Neural progenitor cell (in vitro differentiated cells): ENCODE measurements at regions not wholly inside any gene's neighbourhood (a gene's known extent, or its start where the extent isn't known, plus 50 kb on each side); places are given as distances from the start of the nearest gene placed in this dataset.
A peak's percentile ranks its signal among the peaks of the same experiment; 100 is the strongest.

ENCODE experiments used
- DNase-seq: peaks from one replicate; pipeline ENCODE4 v3.0.0-alpha.2; 2016; ENCODE audit warnings: low spot score
- H2AFZ ChIP-seq: fragments of 200-600 bp; sonication (generic); replicated peaks from 2 replicates; pipeline ENCODE4 v1.6.1; 2016; ENCODE audit warnings: antibody characterized with exemption
- H3F3A ChIP-seq: fragments of 200-600 bp; sonication (generic); 2 replicates; pipeline ENCODE4 v1.6.1; 2016; ENCODE audit warnings: antibody characterized with exemption, low read depth
- H3K27ac ChIP-seq: fragments of 200-600 bp; sonication (generic); 2 replicates; pipeline ENCODE4 v1.5.1; 2016; ENCODE audit warnings: mild to moderate bottlenecking
- H3K27me3 ChIP-seq: fragments of 200-600 bp; sonication (generic); 2 replicates; pipeline ENCODE4 v1.6.1; 2016; ENCODE audit warnings: mild to moderate bottlenecking, moderate library complexity
- H3K36me3 ChIP-seq: fragments of 200-600 bp; sonication (generic); 2 replicates; pipeline ENCODE4 v1.5.1; 2016
- H3K4me1 ChIP-seq: fragments of 200-600 bp; sonication (generic); 2 replicates; pipeline ENCODE4 v1.6.1; 2016; ENCODE audit warnings: mixed run types
- H3K4me2 ChIP-seq: fragments of 200-600 bp; sonication (generic); 2 replicates; pipeline ENCODE4 v1.6.1; 2016
- H3K4me3 ChIP-seq: fragments of 200-600 bp; sonication (generic); 2 replicates; pipeline ENCODE4 v1.5.1; 2016
- H3K79me2 ChIP-seq: fragments of 200-600 bp; sonication (generic); 2 replicates; pipeline ENCODE4 v1.6.1; 2016; ENCODE audit warnings: low read depth
- H3K9ac ChIP-seq: fragments of 200-600 bp; sonication (generic); 2 replicates; pipeline ENCODE4 v1.6.1; 2016
- H3K9me3 ChIP-seq: fragments of 200-600 bp; sonication (generic); 2 replicates; pipeline ENCODE4 v1.5.1; 2016; ENCODE audit warnings: low read depth
- H4K20me1 ChIP-seq: fragments of 200-600 bp; sonication (generic); 2 replicates; pipeline ENCODE4 v1.6.1; 2016; ENCODE audit warnings: low read depth
- H3K27ac Mint-ChIP-seq: 3 replicates; pipeline ENCODE4 v1.8.0; 2021; ENCODE audit warnings: mixed read lengths
- H3K27me3 Mint-ChIP-seq: 2 replicates; pipeline ENCODE4 v1.8.0; 2022; ENCODE audit warnings: low read depth, mild to moderate bottlenecking, inconsistent platforms, moderate library complexity, mixed read lengths; ENCODE audit not compliant: insufficient read depth
- H3K36me3 Mint-ChIP-seq: 3 replicates; pipeline ENCODE4 v1.8.0; 2021; ENCODE audit warnings: mixed read lengths
- H3K4me1 Mint-ChIP-seq: 3 replicates; pipeline ENCODE4 v1.8.0; 2021; ENCODE audit warnings: mixed read lengths
- H3K4me3 Mint-ChIP-seq: 3 replicates; pipeline ENCODE4 v1.8.0; 2021; ENCODE audit warnings: mild to moderate bottlenecking, moderate library complexity, mixed read lengths
- H3K9me3 Mint-ChIP-seq: 3 replicates; pipeline ENCODE4 v1.8.0; 2020; ENCODE audit warnings: mixed read lengths
- EZH2 ChIP-seq: fragments of 200-600 bp; sonication (generic); IDR thresholded peaks from 2 replicates; pipeline ENCODE4 v1.6.1; 2017; ENCODE audit warnings: antibody characterized with exemption, mild to moderate bottlenecking, moderate library complexity
- EZH2phosphoT487 ChIP-seq: fragments of 200-600 bp; sonication (generic); IDR thresholded peaks from 2 replicates; pipeline ENCODE4 v1.6.1; 2017; ENCODE audit warnings: antibody characterized with exemption
- TF ChIP-seq, protein P1 (sequence below): fragments of 200-600 bp; sonication (generic); IDR thresholded peaks from 2 replicates; pipeline ENCODE4 v1.5.1; 2017; ENCODE audit warnings: antibody characterized with exemption, mild to moderate bottlenecking

- H3F3A ChIP-seq = no peaks in the 10 kb centered on the region
- Mint-ChIP-seq H3K4me3 (no peak overlapping the region), H3K27me3 (peaks cover 14% of the 10 kb centered on the region), H3K9me3 (no peaks in the 10 kb centered on the region), H3K4me1 (peaks cover 6% of the 10 kb centered on the region), H3K36me3 (no peaks in the 10 kb centered on the region), H3K27ac (no peak overlapping the region)
- H3K27ac ChIP-seq = no peak overlapping the region
- no peaks in the 10 kb centered on the region for H3K36me3 ChIP-seq
- H3K79me2 ChIP-seq = no peaks in the 10 kb centered on the region
- H3K9ac ChIP-seq = no peak overlapping the region
- TF ChIP-seq, protein P1, sequence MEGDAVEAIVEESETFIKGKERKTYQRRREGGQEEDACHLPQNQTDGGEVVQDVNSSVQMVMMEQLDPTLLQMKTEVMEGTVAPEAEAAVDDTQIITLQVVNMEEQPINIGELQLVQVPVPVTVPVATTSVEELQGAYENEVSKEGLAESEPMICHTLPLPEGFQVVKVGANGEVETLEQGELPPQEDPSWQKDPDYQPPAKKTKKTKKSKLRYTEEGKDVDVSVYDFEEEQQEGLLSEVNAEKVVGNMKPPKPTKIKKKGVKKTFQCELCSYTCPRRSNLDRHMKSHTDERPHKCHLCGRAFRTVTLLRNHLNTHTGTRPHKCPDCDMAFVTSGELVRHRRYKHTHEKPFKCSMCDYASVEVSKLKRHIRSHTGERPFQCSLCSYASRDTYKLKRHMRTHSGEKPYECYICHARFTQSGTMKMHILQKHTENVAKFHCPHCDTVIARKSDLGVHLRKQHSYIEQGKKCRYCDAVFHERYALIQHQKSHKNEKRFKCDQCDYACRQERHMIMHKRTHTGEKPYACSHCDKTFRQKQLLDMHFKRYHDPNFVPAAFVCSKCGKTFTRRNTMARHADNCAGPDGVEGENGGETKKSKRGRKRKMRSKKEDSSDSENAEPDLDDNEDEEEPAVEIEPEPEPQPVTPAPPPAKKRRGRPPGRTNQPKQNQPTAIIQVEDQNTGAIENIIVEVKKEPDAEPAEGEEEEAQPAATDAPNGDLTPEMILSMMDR = no peak
- TF ChIP-seq EZH2phosphoT487 = no peak
- no peak for TF ChIP-seq EZH2
- H3K4me2 ChIP-seq = no peak overlapping the region
- no peaks in the 10 kb centered on the region for H3K9me3 ChIP-seq
- H4K20me1 ChIP-seq = no peaks in the 10 kb centered on the region
- H2AFZ ChIP-seq = no peak overlapping the region
- H3K4me1 ChIP-seq = no peaks in the 10 kb centered on the region
- DNase-seq = no peak
- no peaks in the 10 kb centered on the region for H3K27me3 ChIP-seq
- no peak overlapping the region for H3K4me3 ChIP-seq
Measured at GRCh38 chr1:25094229-25094628, 138.1 kb downstream of the SYF2 start.

- Histone ChIP-seq H3K27ac (no peak overlapping the region), H3K4me3 (no peak overlapping the region), H3K4me1 (no peaks in the 10 kb centered on the region), H3K79me2 (no peaks in the 10 kb centered on the region), H3K36me3 (no peaks in the 10 kb centered on the region), H4K20me1 (no peaks in the 10 kb centered on the region), H3K9ac (no peak overlapping the region), H3K4me2 (no peak overlapping the region), H3K27me3 (no peaks in the 10 kb centered on the region), H2AFZ (no peak overlapping the region), H3K9me3 (no peaks in the 10 kb centered on the region), H3F3A (no peaks in the 10 kb centered on the region)
- Mint-ChIP-seq H3K36me3 (no peaks in the 10 kb centered on the region), H3K27ac (no peak overlapping the region), H3K9me3 (no peaks in the 10 kb centered on the region), H3K27me3 (peaks cover 8% of the 10 kb centered on the region), H3K4me1 (peaks cover 7% of the 10 kb centered on the region), H3K4me3 (no peak overlapping the region)
- no peak for DNase-seq
- no peak for TF ChIP-seq EZH2phosphoT487
Measured at GRCh38 chr1:25091658-25092057, 140.6 kb downstream of the SYF2 start.

GRCh38 chr1:25090707-25091422 lies 141.4 kb downstream of the SYF2 start:
- no peaks in the 10 kb centered on the region for H3K36me3 Mint-ChIP-seq
- H3K4me1 Mint-ChIP-seq = peaks cover 8% of the 10 kb centered on the region
- Histone ChIP-seq H3K9me3 (no peaks in the 10 kb centered on the region), H3K27ac (no peak overlapping the region), H3K9ac (no peak overlapping the region), H3K4me3 (no peak overlapping the region), H3K4me2 (no peak overlapping the region), H4K20me1 (no peaks in the 10 kb centered on the region), H3K79me2 (no peaks in the 10 kb centered on the region), H3K36me3 (no peaks in the 10 kb centered on the region), H3F3A (no peaks in the 10 kb centered on the region), H3K27me3 (no peaks in the 10 kb centered on the region), H3K4me1 (no peaks in the 10 kb centered on the region), H2AFZ (no peak overlapping the region)
- no peak for DNase-seq
- H3K27me3 Mint-ChIP-seq = peaks cover 8% of the 10 kb centered on the region
- TF ChIP-seq EZH2phosphoT487 = no peak
- TF ChIP-seq EZH2 = no peak
- TF ChIP-seq, protein P1 = no peak
- peak overlapping the region; percentile 93 for H3K27ac Mint-ChIP-seq
- no peak overlapping the region for H3K4me3 Mint-ChIP-seq
- H3K9me3 Mint-ChIP-seq = no peaks in the 10 kb centered on the region

DNA sequence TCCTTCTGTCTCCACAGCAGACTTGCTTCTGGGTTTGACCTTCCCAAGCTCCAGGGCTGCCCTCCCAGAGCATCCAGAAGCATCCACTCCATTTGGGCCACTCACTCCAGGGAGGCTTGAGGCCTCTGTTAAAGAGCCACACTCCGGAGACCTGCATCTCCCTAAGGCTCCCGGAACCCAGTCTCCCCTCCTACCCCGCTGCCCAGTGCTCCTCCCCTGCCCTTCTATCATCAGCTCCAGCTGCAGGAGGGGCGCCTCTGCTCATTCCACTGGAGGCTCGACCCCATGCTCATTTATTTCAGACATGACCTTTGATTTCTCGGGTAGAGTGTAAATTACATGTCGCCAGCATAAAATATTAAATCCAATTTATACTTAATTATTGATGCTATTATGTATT lies 142.5 kb downstream of the SYF2 start:
- H3K9ac ChIP-seq = no peak overlapping the region
- no peaks in the 10 kb centered on the region for H3K4me1 ChIP-seq
- no peaks in the 10 kb centered on the region for H3K36me3 Mint-ChIP-seq
- H3K4me3 ChIP-seq = no peak overlapping the region
- H3K4me1 Mint-ChIP-seq = peaks cover 12% of the 10 kb centered on the region
- no peak overlapping the region for H3K4me3 Mint-ChIP-seq
- no peaks in the 10 kb centered on the region for H3K27me3 ChIP-seq
- no peaks in the 10 kb centered on the region for H3K36me3 ChIP-seq
- H3K79me2 ChIP-seq = no peaks in the 10 kb centered on the region
- no peaks in the 10 kb centered on the region for H3K9me3 Mint-ChIP-seq
- H3K4me2 ChIP-seq = no peak overlapping the region
- no peaks in the 10 kb centered on the region for H4K20me1 ChIP-seq
- no peak for DNase-seq
- peaks cover 8% of the 10 kb centered on the region for H3K27me3 Mint-ChIP-seq
- no peak overlapping the region for H2AFZ ChIP-seq
- no peaks in the 10 kb centered on the region for H3K9me3 ChIP-seq
- H3F3A ChIP-seq = no peaks in the 10 kb centered on the region
- no peak overlapping the region for H3K27ac Mint-ChIP-seq
- TF ChIP-seq EZH2 (no peak), EZH2phosphoT487 (no peak)
- TF ChIP-seq, protein P1 = no peak
- no peak overlapping the region for H3K27ac ChIP-seq
